Sigmoid colon (tissue), 4 donors: ENCODE measurements at regions not wholly inside any gene's neighbourhood (a gene's known extent, or its start where the extent isn't known, plus 50 kb on each side); places are given as distances from the start of the nearest gene placed in this dataset.

ENCODE experiments used
- EP300 ChIP-seq, 4 donors: sonication (generic); formaldehyde crosslinking; IDR thresholded peaks; one replicate each; pipeline ENCODE4 v1.6.1; 2017; ENCODE audit warnings: antibody characterized with exemption in 4 of 4
- TF ChIP-seq, protein P1 (sequence below), 4 experiments: fragments of 450-650 bp in 3 of 4; fragments of 200-600 bp in 1 of 4; IDR thresholded peaks; one replicate each; pipeline ENCODE4 v1.5.1; 2016 to 2019; ENCODE audit warnings: antibody characterized with exemption in 4 of 4, mild to moderate bottlenecking in 3 of 4, moderate library complexity in 2 of 4

DNA sequence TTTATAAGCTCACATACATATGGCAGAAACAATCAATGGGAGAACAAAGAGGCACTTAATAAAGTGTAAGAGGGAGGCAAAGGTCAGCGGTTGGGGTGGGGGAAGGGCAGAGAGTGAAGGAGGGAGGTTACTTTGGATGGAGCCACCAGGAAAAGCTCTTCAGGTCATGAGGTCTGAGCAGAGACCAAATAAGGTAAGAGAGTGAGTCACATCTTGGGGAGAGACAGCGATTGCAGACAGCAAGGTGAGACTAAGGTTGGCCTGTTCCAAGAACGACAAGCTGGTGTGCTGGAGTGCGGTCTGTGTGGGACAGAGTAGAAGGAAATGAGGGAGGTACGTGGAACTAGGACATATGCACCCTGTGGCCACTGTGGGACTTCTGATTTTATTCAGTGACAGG is 74.3 kb upstream of the TOMM7 start:
- TF ChIP-seq, protein P1, sequence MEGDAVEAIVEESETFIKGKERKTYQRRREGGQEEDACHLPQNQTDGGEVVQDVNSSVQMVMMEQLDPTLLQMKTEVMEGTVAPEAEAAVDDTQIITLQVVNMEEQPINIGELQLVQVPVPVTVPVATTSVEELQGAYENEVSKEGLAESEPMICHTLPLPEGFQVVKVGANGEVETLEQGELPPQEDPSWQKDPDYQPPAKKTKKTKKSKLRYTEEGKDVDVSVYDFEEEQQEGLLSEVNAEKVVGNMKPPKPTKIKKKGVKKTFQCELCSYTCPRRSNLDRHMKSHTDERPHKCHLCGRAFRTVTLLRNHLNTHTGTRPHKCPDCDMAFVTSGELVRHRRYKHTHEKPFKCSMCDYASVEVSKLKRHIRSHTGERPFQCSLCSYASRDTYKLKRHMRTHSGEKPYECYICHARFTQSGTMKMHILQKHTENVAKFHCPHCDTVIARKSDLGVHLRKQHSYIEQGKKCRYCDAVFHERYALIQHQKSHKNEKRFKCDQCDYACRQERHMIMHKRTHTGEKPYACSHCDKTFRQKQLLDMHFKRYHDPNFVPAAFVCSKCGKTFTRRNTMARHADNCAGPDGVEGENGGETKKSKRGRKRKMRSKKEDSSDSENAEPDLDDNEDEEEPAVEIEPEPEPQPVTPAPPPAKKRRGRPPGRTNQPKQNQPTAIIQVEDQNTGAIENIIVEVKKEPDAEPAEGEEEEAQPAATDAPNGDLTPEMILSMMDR (IDR thresholded peaks at IDR 0.05) = no peak
- TF ChIP-seq EP300 (IDR thresholded peaks at IDR 0.05) = no peak
